Neural cell (in vitro differentiated cells): ENCODE measurements at regions not wholly inside any gene's neighbourhood (a gene's known extent, or its start where the extent isn't known, plus 50 kb on each side); places are given as distances from the start of the nearest gene placed in this dataset.

ENCODE experiments used
- H2AFZ ChIP-seq: fragments of 200-600, 300-800 bp; sonication (generic), shearing (Covaris generic); 2 replicates; pipeline ENCODE4 v1.6.0; 2014; ENCODE audit warnings: low read depth, mild to moderate bottlenecking, antibody characterized with exemption, low read length, moderate library complexity
- H3F3A ChIP-seq: fragments of 200-600 bp; shearing (Covaris generic); 2 replicates; pipeline ENCODE4 v1.6.1; 2016; ENCODE audit warnings: mild to moderate bottlenecking, moderate library complexity, mixed read lengths, antibody characterized with exemption, low read length; ENCODE audit not compliant: insufficient read depth, poor library complexity, severe bottlenecking
- H3K27ac ChIP-seq: fragments of 200-600, 300-800 bp; sonication (generic), shearing (Covaris generic); 2 replicates; pipeline ENCODE4 v1.5.1; 2014; ENCODE audit warnings: mild to moderate bottlenecking, low read length, moderate library complexity
- H3K27me3 ChIP-seq: fragments of 300-800, 200-600 bp; sonication (generic), shearing (Covaris generic); 2 replicates; pipeline ENCODE4 v1.6.0; 2014; ENCODE audit warnings: mild to moderate bottlenecking, low read depth, low read length, moderate library complexity; ENCODE audit not compliant: insufficient read depth
- H3K36me3 ChIP-seq: fragments of 300-800, 200-600 bp; sonication (generic), shearing (Covaris generic); 2 replicates; pipeline ENCODE4 v1.5.1; 2014; ENCODE audit warnings: mild to moderate bottlenecking, antibody characterized with exemption, low read length, moderate library complexity; ENCODE audit not compliant: insufficient read depth
- H3K4me2 ChIP-seq: fragments of 300-800, 200-600 bp; sonication (generic), shearing (Covaris generic); 2 replicates; pipeline ENCODE4 v1.6.0; 2014; ENCODE audit warnings: mild to moderate bottlenecking, low read length
- H3K4me3 ChIP-seq: fragments of 300-800, 200-600 bp; sonication (generic), shearing (Covaris generic); 2 replicates; pipeline ENCODE4 v1.5.1; 2014; ENCODE audit warnings: mild to moderate bottlenecking, low read length, moderate library complexity
- H3K79me2 ChIP-seq: fragments of 200-600 bp; shearing (Covaris generic); replicated peaks from 2 replicates; pipeline ENCODE4 v1.6.0; 2014; ENCODE audit warnings: mild to moderate bottlenecking, low read length, moderate library complexity; ENCODE audit not compliant: insufficient read depth
- H3K9ac ChIP-seq: fragments of 300-800, 200-600 bp; sonication (generic), shearing (Covaris generic); 2 replicates; pipeline ENCODE4 v1.6.1; 2016; ENCODE audit warnings: mild to moderate bottlenecking, low read length, mixed read lengths
- H3K9me2 ChIP-seq: fragments of 200-600 bp; shearing (Covaris generic); 2 replicates; pipeline ENCODE4 v1.6.1; 2016; ENCODE audit warnings: mild to moderate bottlenecking, low read length, mixed read lengths; ENCODE audit not compliant: insufficient read depth
- H3K9me3 ChIP-seq: fragments of 200-600, 300-800 bp; sonication (generic), shearing (Covaris generic); 2 replicates; pipeline ENCODE4 v1.6.1; 2016; ENCODE audit warnings: mild to moderate bottlenecking, mixed run types, low read length, moderate library complexity, mixed read lengths
- H4K20me1 ChIP-seq: fragments of 200-600 bp; shearing (Covaris generic); 2 replicates; pipeline ENCODE4 v1.6.1; 2016; ENCODE audit warnings: mild to moderate bottlenecking, mixed run types; ENCODE audit not compliant: insufficient read depth
- EP300 ChIP-seq: fragments of 450-650 bp; conservative IDR thresholded peaks from 2 replicates; pipeline ENCODE4 v1.6.1; 2014; ENCODE audit warnings: antibody characterized with exemption, mild to moderate bottlenecking, moderate library complexity; ENCODE audit not compliant: poor library complexity, severe bottlenecking
- EZH2 ChIP-seq: fragments of 200-600, 300-800 bp; shearing (Covaris generic), sonication (generic); IDR thresholded peaks from 2 replicates; pipeline ENCODE4 v1.6.1; 2014; ENCODE audit warnings: antibody characterized with exemption, low read length, borderline replicate concordance, mild to moderate bottlenecking; ENCODE audit not compliant: insufficient read depth, poor library complexity, severe bottlenecking
- MXI1 ChIP-seq: fragments of 450-650 bp; conservative IDR thresholded peaks from 2 replicates; pipeline ENCODE4 v1.6.1; 2014; ENCODE audit warnings: antibody characterized with exemption, mild to moderate bottlenecking; ENCODE audit not compliant: poor library complexity, severe bottlenecking
- POLR2AphosphoS5 ChIP-seq: IDR thresholded peaks from 2 replicates; pipeline ENCODE4 v1.6.1; 2012
- RAD21 ChIP-seq: fragments of 450-650 bp; conservative IDR thresholded peaks from 2 replicates; pipeline ENCODE4 v1.6.1; 2014; ENCODE audit warnings: antibody characterized with exemption, mild to moderate bottlenecking, moderate library complexity
- SMC3 ChIP-seq: fragments of 450-650 bp; conservative IDR thresholded peaks from 2 replicates; pipeline ENCODE4 v1.6.1; 2014; ENCODE audit warnings: antibody characterized with exemption, mild to moderate bottlenecking, moderate library complexity; ENCODE audit not compliant: poor library complexity
- TAF1 ChIP-seq: IDR thresholded peaks from 2 replicates; pipeline ENCODE4 v1.6.1; 2012; ENCODE audit warnings: low read depth
- TF ChIP-seq, protein P1 (sequence below): fragments of 450-650 bp; IDR thresholded peaks from 2 replicates; pipeline ENCODE4 v1.5.1; 2014; ENCODE audit warnings: antibody characterized with exemption, mild to moderate bottlenecking, moderate library complexity; ENCODE audit not compliant: poor library complexity, severe bottlenecking
- TF ChIP-seq, protein P2 (sequence below): IDR thresholded peaks from 2 replicates; pipeline ENCODE4 v1.6.1; 2012; ENCODE audit warnings: borderline replicate concordance

DNA sequence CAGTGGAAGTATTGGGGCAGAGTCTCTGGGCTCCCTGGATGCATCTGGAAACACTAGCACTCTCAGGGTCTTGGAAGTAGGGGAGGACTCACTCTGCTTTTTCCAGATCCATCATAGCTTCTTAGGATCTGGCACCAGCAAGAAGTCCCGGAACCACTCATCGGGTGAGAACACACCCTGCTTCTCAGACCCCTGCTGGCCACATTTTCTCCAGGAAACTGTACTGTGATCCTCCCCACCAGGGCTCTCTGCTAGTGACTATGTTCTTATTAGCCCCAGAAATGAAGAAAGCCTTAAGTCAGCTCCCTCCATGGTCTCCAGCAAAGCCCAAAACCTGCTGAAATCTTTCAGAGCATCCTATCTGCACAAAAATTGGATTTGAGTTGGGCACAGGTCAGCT lies 197.3 kb upstream of the GADL1 start:
- Histone ChIP-seq H3K4me2 (no peak overlapping the region), H3K27ac (no peak overlapping the region), H4K20me1 (no peaks in the 10 kb centered on the region), H3K9me2 (no peaks in the 10 kb centered on the region), H3K36me3 (no peaks in the 10 kb centered on the region), H3K27me3 (no peaks in the 10 kb centered on the region), H3K79me2 (no peaks in the 10 kb centered on the region), H3K9ac (no peak overlapping the region), H3K9me3 (no peaks in the 10 kb centered on the region), H2AFZ (no peak overlapping the region), H3K4me3 (no peak overlapping the region), H3F3A (no peaks in the 10 kb centered on the region)
- TF ChIP-seq SMC3 (no peak), TAF1 (no peak), POLR2AphosphoS5 (no peak), EZH2 (no peak), EP300 (no peak), MXI1 (no peak), RAD21 (no peak)
- TF ChIP-seq, protein P1, sequence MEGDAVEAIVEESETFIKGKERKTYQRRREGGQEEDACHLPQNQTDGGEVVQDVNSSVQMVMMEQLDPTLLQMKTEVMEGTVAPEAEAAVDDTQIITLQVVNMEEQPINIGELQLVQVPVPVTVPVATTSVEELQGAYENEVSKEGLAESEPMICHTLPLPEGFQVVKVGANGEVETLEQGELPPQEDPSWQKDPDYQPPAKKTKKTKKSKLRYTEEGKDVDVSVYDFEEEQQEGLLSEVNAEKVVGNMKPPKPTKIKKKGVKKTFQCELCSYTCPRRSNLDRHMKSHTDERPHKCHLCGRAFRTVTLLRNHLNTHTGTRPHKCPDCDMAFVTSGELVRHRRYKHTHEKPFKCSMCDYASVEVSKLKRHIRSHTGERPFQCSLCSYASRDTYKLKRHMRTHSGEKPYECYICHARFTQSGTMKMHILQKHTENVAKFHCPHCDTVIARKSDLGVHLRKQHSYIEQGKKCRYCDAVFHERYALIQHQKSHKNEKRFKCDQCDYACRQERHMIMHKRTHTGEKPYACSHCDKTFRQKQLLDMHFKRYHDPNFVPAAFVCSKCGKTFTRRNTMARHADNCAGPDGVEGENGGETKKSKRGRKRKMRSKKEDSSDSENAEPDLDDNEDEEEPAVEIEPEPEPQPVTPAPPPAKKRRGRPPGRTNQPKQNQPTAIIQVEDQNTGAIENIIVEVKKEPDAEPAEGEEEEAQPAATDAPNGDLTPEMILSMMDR = no peak
- TF ChIP-seq, protein P2, sequence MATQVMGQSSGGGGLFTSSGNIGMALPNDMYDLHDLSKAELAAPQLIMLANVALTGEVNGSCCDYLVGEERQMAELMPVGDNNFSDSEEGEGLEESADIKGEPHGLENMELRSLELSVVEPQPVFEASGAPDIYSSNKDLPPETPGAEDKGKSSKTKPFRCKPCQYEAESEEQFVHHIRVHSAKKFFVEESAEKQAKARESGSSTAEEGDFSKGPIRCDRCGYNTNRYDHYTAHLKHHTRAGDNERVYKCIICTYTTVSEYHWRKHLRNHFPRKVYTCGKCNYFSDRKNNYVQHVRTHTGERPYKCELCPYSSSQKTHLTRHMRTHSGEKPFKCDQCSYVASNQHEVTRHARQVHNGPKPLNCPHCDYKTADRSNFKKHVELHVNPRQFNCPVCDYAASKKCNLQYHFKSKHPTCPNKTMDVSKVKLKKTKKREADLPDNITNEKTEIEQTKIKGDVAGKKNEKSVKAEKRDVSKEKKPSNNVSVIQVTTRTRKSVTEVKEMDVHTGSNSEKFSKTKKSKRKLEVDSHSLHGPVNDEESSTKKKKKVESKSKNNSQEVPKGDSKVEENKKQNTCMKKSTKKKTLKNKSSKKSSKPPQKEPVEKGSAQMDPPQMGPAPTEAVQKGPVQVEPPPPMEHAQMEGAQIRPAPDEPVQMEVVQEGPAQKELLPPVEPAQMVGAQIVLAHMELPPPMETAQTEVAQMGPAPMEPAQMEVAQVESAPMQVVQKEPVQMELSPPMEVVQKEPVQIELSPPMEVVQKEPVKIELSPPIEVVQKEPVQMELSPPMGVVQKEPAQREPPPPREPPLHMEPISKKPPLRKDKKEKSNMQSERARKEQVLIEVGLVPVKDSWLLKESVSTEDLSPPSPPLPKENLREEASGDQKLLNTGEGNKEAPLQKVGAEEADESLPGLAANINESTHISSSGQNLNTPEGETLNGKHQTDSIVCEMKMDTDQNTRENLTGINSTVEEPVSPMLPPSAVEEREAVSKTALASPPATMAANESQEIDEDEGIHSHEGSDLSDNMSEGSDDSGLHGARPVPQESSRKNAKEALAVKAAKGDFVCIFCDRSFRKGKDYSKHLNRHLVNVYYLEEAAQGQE = no peak

DNA sequence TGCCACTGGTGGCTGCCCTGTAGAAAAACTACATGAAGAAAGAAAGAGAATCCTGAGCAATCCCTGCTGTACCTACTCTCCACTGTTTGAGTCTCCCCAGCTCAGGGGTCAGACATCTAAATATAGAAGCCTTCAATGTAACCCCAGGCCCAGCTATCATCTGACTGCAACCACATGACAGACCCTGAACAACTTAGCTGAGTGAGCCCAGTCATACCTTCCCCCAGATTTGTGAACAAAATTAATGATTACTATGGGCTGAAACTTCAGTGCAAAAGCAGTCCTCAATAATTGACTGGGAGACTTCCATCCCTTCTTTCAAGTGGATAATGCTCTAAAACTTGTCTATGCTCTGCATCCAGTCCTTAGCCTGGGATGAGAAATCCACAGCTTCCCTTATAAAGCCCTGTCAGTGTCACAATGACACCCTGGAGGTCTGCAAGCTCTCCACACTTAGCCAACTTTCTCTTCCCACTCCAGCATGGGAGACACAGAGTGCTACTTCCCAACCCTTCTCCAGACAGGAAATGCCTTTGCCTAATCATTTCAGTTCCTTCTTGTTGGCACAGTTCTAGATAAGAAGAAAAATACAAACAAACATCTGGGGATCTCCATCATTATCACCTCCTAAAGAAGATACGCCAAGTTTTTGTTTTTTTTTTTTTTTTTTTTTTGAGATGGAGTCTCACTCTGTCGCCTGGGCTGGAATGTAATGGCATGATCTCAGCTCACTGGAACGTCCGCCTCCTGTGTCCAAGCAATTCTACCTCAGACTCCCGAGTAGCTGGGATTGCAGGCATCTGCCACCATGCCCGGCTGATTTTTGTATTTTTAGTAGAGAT lies 198.5 kb upstream of the GADL1 start:
- no peak overlapping the region for H3K4me2 ChIP-seq
- no peaks in the 10 kb centered on the region for H3F3A ChIP-seq
- H3K79me2 ChIP-seq = no peaks in the 10 kb centered on the region
- no peak overlapping the region for H3K27ac ChIP-seq
- no peak overlapping the region for H2AFZ ChIP-seq
- H3K9ac ChIP-seq = no peak overlapping the region
- TF ChIP-seq MXI1 (no peak), SMC3 (no peak), RAD21 (no peak), TAF1 (no peak), EZH2 (no peak), POLR2AphosphoS5 (no peak), EP300 (no peak)
- TF ChIP-seq, protein P1 = no peak
- TF ChIP-seq, protein P2 = no peak
- H3K36me3 ChIP-seq = no peaks in the 10 kb centered on the region
- H3K4me3 ChIP-seq = no peak overlapping the region
- no peaks in the 10 kb centered on the region for H3K27me3 ChIP-seq
- no peaks in the 10 kb centered on the region for H4K20me1 ChIP-seq
- H3K9me3 ChIP-seq = no peaks in the 10 kb centered on the region
- H3K9me2 ChIP-seq = no peaks in the 10 kb centered on the region
